Gastroesophageal sphincter (tissue), 3 donors: ENCODE measurements at regions not wholly inside any gene's neighbourhood (a gene's known extent, or its start where the extent isn't known, plus 50 kb on each side); places are given as distances from the start of the nearest gene placed in this dataset.
"Not testable (repeated sequence)": the region's sequence is repeated elsewhere in the genome, so short reads cannot be mapped to it uniquely, and the experiment has no call there.

Experiments used
- CTCF ChIP-seq, 4 experiments: fragments of 200-600 bp in 2 of 4; fragments of 450-650 bp in 2 of 4; sonication (generic) in 1 of 4; IDR thresholded peaks; one replicate each; pipeline ENCODE4 v1.5.1; 2017 to 2019; ENCODE audit warnings: antibody characterized with exemption in 4 of 4, mild to moderate bottlenecking in 2 of 4, moderate library complexity in 2 of 4
- EP300 ChIP-seq: sonication (generic); formaldehyde crosslinking; IDR thresholded peaks from one replicate; pipeline ENCODE4 v1.6.1; 2017; ENCODE audit warnings: antibody characterized with exemption, mild to moderate bottlenecking
- POLR2AphosphoS5 ChIP-seq: sonication (generic); formaldehyde crosslinking; IDR thresholded peaks from one replicate; pipeline ENCODE4 v1.6.1; 2017; ENCODE audit warnings: antibody characterized with exemption

- TF ChIP-seq CTCF (IDR thresholded peaks at IDR 0.05); POLR2AphosphoS5; EP300: not testable (repeated sequence)
Observed at GRCh38 chr3:75474530-75474929, 189.6 kb upstream of the FRG2C start.
